IPS-15b (cell line): ENCODE measurements at regions not wholly inside any gene's neighbourhood (a gene's known extent, or its start where the extent isn't known, plus 50 kb on each side); places are given as distances from the start of the nearest gene placed in this dataset.
"Not testable (repeated sequence)": the region's sequence is repeated elsewhere in the genome, so short reads cannot be mapped to it uniquely, and the experiment has no call there.

ENCODE experiments used
- H3K27me3 ChIP-seq: one replicate; pipeline ENCODE4 v1.6.1; 2013; ENCODE audit warnings: low read length; ENCODE audit not compliant: control insufficient read depth, insufficient read depth
- H3K36me3 ChIP-seq: one replicate; pipeline ENCODE4 v1.6.1; 2013; ENCODE audit warnings: low read length; ENCODE audit not compliant: control insufficient read depth, insufficient read depth
- H3K4me1 ChIP-seq: one replicate; pipeline ENCODE4 v1.6.1; 2013; ENCODE audit warnings: mild to moderate bottlenecking, low read length; ENCODE audit not compliant: control insufficient read depth, insufficient read depth
- H3K4me3 ChIP-seq: one replicate; pipeline ENCODE4 v1.5.1; 2013; ENCODE audit warnings: low read depth, low read length
- H3K9ac ChIP-seq: one replicate; pipeline ENCODE4 v1.6.1; 2013; ENCODE audit warnings: low read depth, mild to moderate bottlenecking, low read length
- H3K9me3 ChIP-seq: one replicate; pipeline ENCODE4 v1.6.1; 2013; ENCODE audit warnings: mild to moderate bottlenecking, low read length; ENCODE audit not compliant: control insufficient read depth, insufficient read depth

DNA sequence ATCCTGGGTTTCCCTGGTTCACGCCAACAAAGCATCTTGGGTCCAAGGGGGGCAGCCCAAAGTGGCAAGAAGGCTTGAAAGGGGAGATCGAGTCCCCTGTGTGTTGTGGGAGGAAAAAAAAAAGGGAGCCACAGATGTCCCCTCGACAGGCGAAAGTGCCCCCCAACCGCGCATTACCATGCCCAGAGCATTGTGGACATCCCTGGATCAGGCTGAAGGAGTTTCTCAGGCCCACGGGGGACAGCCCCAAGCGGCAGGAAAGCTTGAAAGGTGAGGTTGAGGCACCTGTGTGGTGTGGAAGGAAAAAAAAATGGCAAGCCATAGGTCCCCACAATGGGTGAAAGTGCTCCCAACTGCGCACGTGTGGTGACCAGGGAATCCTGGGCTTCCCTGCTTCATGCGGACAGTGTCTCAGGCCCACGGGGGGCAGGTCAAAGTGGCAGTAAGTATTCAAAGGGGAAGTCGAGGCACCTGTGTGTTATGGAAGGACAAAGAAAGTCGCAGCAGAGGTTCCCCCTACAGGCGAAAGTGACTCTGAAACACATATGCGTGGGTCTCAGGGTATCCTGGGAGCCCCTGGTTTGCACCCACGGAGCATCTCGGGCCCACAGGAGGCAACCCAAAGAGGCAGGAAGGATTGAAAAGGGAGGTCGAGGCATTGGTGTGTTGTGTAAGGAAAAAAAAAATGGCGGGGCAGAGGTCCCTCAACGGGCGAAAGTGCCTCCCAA, 580.1 kb downstream of the ALG10 start:
- Histone ChIP-seq H3K4me1 (no peaks in the 10 kb centered on the region), H3K27me3 (no peaks in the 10 kb centered on the region), H3K9me3 (peaks cover 45% of the 10 kb centered on the region), H3K9ac (no peak overlapping the region), H3K36me3 (peaks cover 6% of the 10 kb centered on the region), H3K4me3 (no peak overlapping the region)

DNA sequence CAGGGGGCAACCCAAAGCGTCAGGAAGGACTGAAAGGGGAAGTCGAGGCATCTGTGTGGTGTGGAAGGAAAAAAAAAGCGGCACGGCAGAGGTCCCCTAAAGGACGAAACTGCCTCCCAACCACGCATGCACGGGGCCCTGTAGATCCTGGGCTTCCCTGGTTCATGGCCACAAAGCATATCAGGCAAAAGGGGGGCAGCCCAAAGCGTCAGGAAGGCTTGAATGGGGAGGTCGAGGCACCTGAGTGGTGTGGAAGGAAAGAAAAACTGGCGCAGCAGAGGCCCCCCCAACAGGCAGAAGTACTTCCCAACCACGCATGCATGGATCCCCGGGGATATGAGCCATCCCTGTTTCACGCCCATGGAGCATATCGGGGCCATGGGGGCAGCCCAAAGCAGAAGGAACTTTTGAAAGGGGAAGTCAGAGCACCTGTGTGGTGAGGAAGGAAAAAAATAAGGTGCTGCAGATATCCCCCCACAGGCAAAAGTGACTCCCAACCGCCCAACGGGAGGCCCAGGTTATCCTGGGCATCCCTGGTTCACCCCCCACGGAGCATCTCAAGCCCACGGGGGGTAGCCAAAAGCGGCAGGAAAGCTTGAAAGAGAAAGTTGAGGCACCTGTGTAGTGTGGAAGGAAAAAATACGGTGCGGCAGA, 581.2 kb downstream of the ALG10 start:
- H3K9me3 ChIP-seq, result peaks cover 36% of the 10 kb centered on the region
- H3K9ac ChIP-seq, result no peak overlapping the region
- peaks cover 6% of the 10 kb centered on the region for H3K36me3 ChIP-seq
- H3K4me3 ChIP-seq, result no peak overlapping the region
- H3K27me3 ChIP-seq, result no peaks in the 10 kb centered on the region
- H3K4me1 ChIP-seq, result no peaks in the 10 kb centered on the region

DNA sequence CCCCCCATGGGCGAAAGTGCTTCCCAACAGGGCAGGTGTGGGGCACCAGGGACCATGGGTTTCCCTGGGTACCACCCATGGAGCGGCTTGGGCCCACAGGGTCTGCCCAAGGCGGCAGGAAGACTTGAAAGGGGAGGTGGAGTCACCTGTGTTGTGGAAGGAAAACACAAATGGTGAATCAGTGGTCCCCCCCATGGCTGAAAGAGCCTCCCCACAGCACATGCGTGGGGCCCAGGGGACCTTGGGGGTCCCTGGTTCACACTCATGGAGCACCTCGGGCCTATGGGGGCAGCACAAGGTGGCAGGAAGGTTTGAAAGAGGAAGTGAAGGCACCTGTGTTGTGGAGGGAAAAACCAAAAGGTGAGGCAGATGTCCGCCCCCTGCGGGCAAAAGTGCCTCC, 581.9 kb downstream of the ALG10 start:
- Histone ChIP-seq H3K9ac (no peak overlapping the region), H3K4me1 (no peaks in the 10 kb centered on the region), H3K4me3 (no peak overlapping the region), H3K36me3 (peaks cover 6% of the 10 kb centered on the region), H3K9me3 (peaks cover 33% of the 10 kb centered on the region), H3K27me3 (no peaks in the 10 kb centered on the region)

DNA sequence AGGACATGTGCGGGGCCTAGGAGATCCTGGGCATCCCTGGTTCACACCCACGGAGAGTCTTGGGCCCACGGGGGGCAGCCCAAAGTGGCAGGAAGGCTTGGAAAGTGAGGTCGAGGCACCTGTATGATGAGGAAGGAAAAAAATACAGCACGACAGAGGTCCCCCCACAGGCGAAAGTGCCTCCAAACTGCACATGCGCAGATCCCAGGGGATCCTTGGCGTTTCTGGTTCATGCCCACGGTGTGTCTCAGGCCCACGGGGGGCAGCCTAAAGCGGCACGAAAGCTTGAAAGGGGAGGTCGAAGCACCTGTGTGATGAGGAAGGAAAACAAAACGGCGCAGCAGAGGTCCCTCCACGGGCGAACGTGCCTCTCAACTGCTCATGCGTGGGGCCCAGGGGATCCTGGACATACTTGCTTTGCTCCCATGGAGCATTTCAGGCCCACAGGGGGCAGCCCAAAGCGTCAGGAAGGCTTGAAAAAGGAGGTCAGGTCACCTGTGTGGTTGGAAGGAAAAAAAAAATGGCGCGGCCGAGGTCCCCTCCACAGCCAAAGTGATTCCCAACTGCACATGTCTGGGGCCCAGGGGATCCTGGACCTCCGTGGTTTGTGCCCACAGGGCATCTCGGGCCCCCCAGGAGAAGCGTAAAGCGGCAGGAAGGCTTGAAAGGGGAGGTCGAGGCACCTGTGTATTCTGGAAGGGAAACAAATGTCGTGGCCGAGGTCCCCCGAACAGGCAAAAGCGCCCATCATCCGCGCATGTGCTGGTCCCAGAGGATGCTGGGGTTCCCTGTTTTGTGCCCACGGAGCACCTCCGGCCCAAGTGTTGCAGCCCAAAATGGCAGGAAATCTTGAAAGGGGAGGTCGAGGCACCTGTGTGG, 582.6 kb downstream of the ALG10 start:
- no peak overlapping the region for H3K9ac ChIP-seq
- H3K4me1 ChIP-seq, result no peaks in the 10 kb centered on the region
- H3K36me3 ChIP-seq, result peaks cover 5% of the 10 kb centered on the region
- no peak overlapping the region for H3K4me3 ChIP-seq
- peaks cover 31% of the 10 kb centered on the region for H3K9me3 ChIP-seq
- H3K27me3 ChIP-seq, result no peaks in the 10 kb centered on the region

DNA sequence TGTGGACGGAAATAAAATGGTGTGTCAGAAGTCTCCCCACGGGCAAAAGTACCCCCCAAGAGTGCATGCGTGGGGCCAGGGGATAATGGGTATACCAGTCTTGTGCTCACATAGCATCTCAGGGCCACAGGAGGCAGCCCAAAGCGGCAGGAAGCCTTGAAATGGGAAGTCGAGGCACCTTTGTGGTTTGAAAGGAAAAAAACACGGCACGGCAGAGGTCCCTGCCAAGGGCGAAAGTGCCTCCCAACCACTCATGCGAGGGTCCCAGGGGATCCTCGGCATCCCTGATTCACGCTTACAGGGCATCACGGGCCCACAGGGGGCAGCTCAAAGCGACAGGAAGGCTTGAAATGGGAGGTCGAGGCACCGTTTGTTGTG, 583.2 kb downstream of the ALG10 start:
- H3K9ac ChIP-seq, result no peak overlapping the region
- H3K36me3 ChIP-seq, result peaks cover 3% of the 10 kb centered on the region
- no peaks in the 10 kb centered on the region for H3K4me1 ChIP-seq
- H3K4me3 ChIP-seq, result no peak overlapping the region
- no peaks in the 10 kb centered on the region for H3K27me3 ChIP-seq
- peaks cover 30% of the 10 kb centered on the region for H3K9me3 ChIP-seq

DNA sequence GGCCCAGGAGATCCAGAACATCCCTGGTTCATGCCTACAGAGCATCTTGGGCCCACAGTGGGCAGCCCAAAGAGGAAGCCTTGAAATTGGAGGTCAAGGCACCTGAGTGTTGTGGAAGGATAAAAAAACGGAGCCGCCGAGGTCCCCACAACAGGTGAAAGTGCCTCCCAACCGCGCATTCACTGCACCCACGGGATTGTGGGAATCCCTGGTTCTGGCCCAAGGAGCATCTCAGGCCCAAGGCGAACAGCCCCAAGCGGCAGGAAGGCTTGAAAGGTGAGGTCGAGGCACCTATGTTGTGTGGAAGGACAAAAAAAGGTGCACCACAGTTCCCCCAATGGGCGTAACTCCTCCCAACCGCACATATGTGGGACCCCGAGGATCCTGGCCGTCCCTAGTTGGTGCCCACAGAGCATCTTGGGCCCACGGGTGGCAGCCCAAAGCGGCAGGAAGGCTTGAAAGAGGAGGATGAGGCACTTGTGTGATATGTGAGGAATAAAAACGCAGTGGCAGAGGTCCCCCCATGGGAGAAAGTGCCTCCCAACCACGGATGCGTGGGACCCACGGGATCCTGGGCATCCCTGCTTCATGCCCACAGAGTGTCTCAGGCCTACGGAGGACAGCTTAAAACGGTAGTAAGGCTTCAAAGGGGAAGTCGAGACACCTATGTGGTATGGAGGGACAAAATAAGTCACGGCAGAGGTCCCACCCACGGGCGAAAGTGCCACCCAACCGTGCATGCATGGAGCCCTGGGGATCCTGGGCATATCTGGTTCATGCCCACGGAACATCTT, 583.9 kb downstream of the ALG10 start:
- peaks cover 3% of the 10 kb centered on the region for H3K36me3 ChIP-seq
- no peak overlapping the region for H3K9ac ChIP-seq
- H3K4me1 ChIP-seq, result no peaks in the 10 kb centered on the region
- no peak overlapping the region for H3K4me3 ChIP-seq
- H3K9me3 ChIP-seq, result peaks cover 27% of the 10 kb centered on the region
- no peaks in the 10 kb centered on the region for H3K27me3 ChIP-seq

DNA sequence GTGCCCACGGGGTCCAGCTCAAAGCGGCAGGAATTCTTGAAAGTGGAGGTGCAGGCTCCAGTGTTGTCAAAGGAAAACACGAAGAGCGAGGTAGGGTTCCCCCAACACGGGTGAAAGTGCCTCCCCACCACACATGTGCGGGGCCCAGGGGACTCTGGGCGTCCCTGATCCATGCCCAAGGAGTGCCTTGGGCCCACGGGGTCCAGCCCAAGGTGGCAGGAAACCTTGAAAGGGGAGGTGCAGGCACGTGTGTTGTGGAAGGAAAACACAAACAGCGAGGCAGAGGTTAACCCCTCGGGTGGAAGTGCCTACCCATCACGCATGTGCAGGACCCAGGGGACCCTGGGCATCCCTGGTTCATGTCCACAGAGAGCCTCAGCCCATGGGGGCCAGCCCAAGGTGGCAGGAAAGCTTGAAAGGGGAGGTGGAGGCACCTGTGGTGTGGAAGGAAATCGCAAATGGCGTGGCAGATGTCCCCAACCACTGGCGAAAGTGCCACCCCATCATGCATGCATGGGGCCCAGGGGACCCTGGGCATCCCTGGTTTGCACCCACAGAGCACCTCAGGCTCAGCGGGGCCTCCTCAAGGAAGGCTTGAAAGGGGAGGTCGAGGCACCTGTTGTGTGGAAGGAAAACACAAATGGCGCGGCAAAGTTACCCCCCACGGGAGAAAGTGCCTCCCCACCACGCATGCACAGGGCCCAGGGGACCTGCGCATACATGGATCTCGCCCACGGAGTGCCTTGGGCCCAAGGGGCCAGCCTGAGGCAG, 584.6 kb downstream of the ALG10 start:
- H3K27me3 ChIP-seq, result no peaks in the 10 kb centered on the region
- no peak overlapping the region for H3K4me3 ChIP-seq
- H3K9ac ChIP-seq, result no peak overlapping the region
- H3K9me3 ChIP-seq, result peaks cover 27% of the 10 kb centered on the region
- H3K36me3 ChIP-seq, result peaks cover 3% of the 10 kb centered on the region
- no peaks in the 10 kb centered on the region for H3K4me1 ChIP-seq

DNA sequence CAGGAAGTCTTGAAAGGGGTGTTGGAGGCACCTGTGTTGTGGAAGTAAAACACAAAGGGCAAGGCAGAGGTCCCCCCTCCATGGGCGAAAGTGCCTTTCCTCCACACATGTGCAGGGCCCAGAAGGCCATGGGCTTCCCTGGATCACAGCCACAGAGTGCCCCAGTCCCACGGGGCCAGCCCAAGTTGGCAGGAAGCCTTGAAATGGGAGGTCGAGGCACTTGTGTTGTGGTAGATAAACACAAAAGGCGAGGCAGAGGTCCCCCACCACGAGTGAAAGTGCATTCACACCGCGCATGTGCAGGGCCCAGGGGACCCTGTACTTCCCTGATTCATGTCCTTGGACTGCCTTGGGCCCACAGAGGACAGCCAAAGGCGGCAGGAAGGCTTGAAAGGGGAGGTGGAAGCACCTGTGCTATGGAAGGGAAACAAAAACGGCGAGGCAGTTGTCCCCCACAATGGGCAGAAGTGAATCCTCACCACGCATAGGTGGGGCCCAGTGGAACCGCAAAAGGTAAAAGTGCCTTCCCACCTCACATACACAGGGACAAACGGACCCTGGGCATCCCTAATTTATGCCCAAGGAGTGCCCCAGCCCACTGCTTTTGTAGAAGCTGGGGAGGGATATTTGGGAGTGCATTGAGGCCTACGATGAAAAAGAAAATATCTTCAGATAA, 585.4 kb downstream of the ALG10 start:
- Histone ChIP-seq H3K9me3 (peaks cover 27% of the 10 kb centered on the region), H3K27me3 (no peaks in the 10 kb centered on the region), H3K4me3 (no peak overlapping the region)

DNA sequence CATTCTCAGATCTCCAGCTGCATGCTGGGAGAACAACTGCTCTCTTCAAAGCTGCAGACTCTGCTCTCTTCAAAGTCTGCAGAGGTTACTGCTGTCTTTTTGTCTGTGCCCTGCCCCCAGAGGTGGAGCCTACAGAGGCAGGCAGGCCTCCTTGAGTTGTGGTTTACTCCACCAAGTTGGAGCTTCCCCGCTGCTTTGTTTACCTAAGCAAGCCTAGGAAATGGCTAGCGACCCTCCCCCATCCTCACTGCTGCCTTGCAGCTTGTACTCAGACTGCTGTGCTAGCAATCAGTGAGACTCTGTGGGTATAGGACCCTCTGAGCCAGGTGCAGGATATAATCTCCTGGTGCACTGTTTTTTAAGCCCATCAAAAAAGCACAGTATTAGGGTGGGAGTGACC, 591.7 kb downstream of the ALG10 start:
- not testable (repeated sequence) for H3K4me3 ChIP-seq, H3K9ac ChIP-seq, H3K27me3 ChIP-seq, H3K4me1 ChIP-seq, H3K36me3 ChIP-seq
- peaks cover 14% of the 10 kb centered on the region for H3K9me3 ChIP-seq

More for the DNA sequence above, 585.4 kb downstream of the ALG10 start:
- Histone ChIP-seq H3K36me3 (peaks cover 3% of the 10 kb centered on the region), H3K9ac (no peak overlapping the region), H3K4me1 (no peaks in the 10 kb centered on the region)

DNA sequence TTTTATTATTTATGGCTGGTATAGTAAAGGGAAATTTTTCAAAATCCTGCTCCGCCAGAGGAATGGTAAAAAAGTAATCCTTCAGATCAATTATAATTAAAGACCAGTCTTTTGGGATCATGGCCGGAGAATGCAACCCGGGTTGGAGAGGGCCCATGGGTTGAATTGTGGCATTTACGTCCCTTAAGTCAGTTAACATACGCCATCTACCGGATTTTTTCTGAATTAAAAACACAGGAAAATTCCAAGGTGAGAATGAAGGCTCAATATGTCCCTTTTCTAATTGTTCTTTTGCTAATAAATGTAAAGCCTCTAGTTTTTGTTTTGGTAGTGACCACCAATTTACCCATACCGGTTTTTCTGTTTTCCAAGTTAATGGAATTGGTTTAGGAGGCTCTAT, 602.8 kb downstream of the ALG10 start:
- no peak overlapping the region for H3K9ac ChIP-seq
- H3K9me3 ChIP-seq, result peaks cover 16% of the 10 kb centered on the region
- H3K4me3 ChIP-seq, result no peak overlapping the region
- H3K27me3 ChIP-seq, result no peaks in the 10 kb centered on the region
- no peaks in the 10 kb centered on the region for H3K36me3 ChIP-seq
- no peaks in the 10 kb centered on the region for H3K4me1 ChIP-seq
